Panc1 (cell line): ENCODE measurements at regions not wholly inside any gene's neighbourhood (a gene's known extent, or its start where the extent isn't known, plus 50 kb on each side); places are given as distances from the start of the nearest gene placed in this dataset.

Source experiments
- ATAC-seq: fragments of 200-7000 bp; cut with Tn5 transposase; 2 replicates; pipeline ENCODE4 v1.9.1; 2020; ENCODE audit warnings: mild to moderate bottlenecking, moderate library complexity
- BruUV-seq: library from RNA; stranded (reverse); fragments of 400-500 nt; replicated peaks from 2 replicates; lab custom pipeline; 2021; lab: Mats Ljungman, UMichigan
- CTCF ChIA-PET: fragments of 300-600 bp; sonication (Branson Sonifier 250); formaldehyde crosslinking; loops from one replicate; lab custom pipeline; 2022; ENCODE audit warnings: antibody characterized with exemption; lab: Charles Lee
- POLR2A ChIA-PET: fragments of 300-600 bp; sonication (Branson Sonifier 250); formaldehyde crosslinking; loops from one replicate; lab custom pipeline; 2022; ENCODE audit warnings: antibody characterized with exemption; lab: Charles Lee
- DNase-seq: peaks from one replicate; pipeline ENCODE4 v3.0.0-alpha.2; 2010; ENCODE audit warnings: low read depth, low spot score
- H3K27ac ChIP-seq: 2 replicates; pipeline ENCODE4 v1.5.1; 2011; ENCODE audit warnings: mild to moderate bottlenecking, low read length, inconsistent platforms
- H3K27me3 ChIP-seq: fragments of 200-500 bp; sonication (Bioruptor generic); 2 replicates; pipeline ENCODE4 v1.6.0; 2014; ENCODE audit warnings: low read length, inconsistent platforms; ENCODE audit not compliant: control insufficient read depth, insufficient read depth
- H3K36me3 ChIP-seq: fragments of 200-500 bp; sonication (Bioruptor generic); 2 replicates; pipeline ENCODE4 v1.5.1; 2014; ENCODE audit warnings: inconsistent platforms, mild to moderate bottlenecking, low read length, moderate library complexity; ENCODE audit not compliant: control insufficient read depth, insufficient read depth
- H3K4me1 ChIP-seq: 2 replicates; pipeline ENCODE4 v1.5.1; 2011; ENCODE audit warnings: inconsistent platforms, mild to moderate bottlenecking, low read length, moderate library complexity; ENCODE audit not compliant: control insufficient read depth, insufficient read depth
- H3K4me3 ChIP-seq, 2 experiments: 2 replicates each; pipeline ENCODE4 v1.5.1; 2011 to 2012; ENCODE audit warnings: low read depth in 2 of 2, low read length in 2 of 2, mild to moderate bottlenecking in 2 of 2, inconsistent platforms in 1 of 2, moderate library complexity in 1 of 2
- H3K9me3 ChIP-seq: fragments of 200-500 bp; sonication (Bioruptor generic); 2 replicates; pipeline ENCODE4 v1.5.1; 2014; ENCODE audit warnings: low read depth, mild to moderate bottlenecking, inconsistent platforms, low read length, moderate library complexity; ENCODE audit not compliant: control insufficient read depth, insufficient read depth
- CTCF ChIP-seq: fragments of 450-650 bp; IDR thresholded peaks from 2 replicates; pipeline ENCODE4 v1.5.1; 2017; ENCODE audit warnings: mild to moderate bottlenecking
- POLR2AphosphoS5 ChIP-seq: IDR thresholded peaks from 2 replicates; pipeline ENCODE4 v1.6.1; 2012; ENCODE audit warnings: mild to moderate bottlenecking, low read depth, low read length, moderate library complexity
- SIN3A ChIP-seq: IDR thresholded peaks from 2 replicates; pipeline ENCODE4 v1.6.1; 2012; ENCODE audit warnings: low read depth, mild to moderate bottlenecking, low read length, moderate library complexity, borderline replicate concordance; ENCODE audit not compliant: insufficient read depth
- TCF7L2 ChIP-seq: IDR thresholded peaks from 2 replicates; pipeline ENCODE4 v1.6.1; 2011; ENCODE audit warnings: mild to moderate bottlenecking, low read depth, low read length, inconsistent platforms
- in situ Hi-C: cut with HindIII; loops from 2 replicates; pipeline ENCODE4 v1.10.0; 2016; ENCODE audit warnings: low sequenced_read_pairs, low pct_unique_long_range_greater_than_20kb
- intact Hi-C: fragments of 100-400 bp; cut with micrococcal nuclease; formaldehyde crosslinking; loops from one replicate; pipeline ENCODE4 v1.10.0; 2022; ENCODE audit not compliant: unreplicated experiment
- TF ChIP-seq, protein P1 (sequence below), 2 experiments: IDR thresholded peaks; 2 replicates each; pipeline ENCODE4 v1.6.1; 2011 to 2012; ENCODE audit warnings: low read depth in 2 of 2, control low read depth in 1 of 2, low read length in 1 of 2, mild to moderate bottlenecking in 1 of 2, moderate library complexity in 1 of 2; ENCODE audit not compliant: insufficient read depth in 1 of 2

DNA sequence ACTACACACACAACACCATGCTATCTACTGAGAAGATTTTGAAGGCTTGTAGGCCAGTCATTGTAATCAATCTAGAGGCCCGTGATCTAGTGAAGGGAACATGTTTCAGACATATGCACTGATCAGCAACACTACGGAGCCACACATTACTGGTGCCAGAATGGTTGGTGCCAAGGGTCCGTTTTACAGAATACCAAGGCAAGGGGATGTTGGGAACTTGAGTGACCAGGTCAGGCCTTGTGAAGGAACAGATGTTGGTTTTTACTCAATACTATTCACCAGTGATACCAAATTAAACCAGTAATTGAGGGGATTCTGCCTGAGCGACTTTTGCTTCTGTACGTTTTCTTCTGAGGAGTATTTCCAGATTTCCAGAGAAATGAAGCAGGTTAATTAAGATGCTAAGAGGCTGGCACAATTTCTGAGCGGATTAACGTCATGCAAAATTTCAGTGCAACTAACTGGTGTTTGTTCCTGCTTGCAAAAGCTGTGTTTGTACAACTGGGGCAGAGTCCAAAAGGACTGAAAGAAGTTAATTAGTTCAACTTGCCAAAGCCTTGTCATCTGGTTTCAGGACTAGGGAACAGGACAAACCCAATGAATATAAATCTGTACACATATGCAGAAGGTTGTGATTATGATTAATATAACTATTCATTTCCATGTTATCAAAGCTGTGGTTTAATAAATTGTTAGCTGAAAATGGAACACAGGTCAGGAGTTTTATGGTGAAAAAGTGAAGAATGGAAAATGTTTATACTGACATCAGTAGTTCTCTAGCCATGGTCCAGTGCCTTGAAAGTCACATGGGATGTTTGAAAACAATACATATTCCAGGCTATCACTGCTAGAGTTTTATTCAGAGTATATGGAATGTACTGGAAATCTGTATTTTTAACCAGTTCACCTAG lies 432.1 kb upstream of the DCC start:
- Histone ChIP-seq H3K27ac (no peak overlapping the region), H3K27me3 (no peaks in the 10 kb centered on the region), H3K4me1 (no peaks in the 10 kb centered on the region), H3K36me3 (no peaks in the 10 kb centered on the region), H3K9me3 (no peaks in the 10 kb centered on the region), H3K4me3 (no peak overlapping the region)
- ATAC-seq (no peak), DNase-seq (no peak)
- ChIA-PET CTCF (no interaction called here), POLR2A (no interaction called here)
- no TSS peak for BruUV-seq
- intact Hi-C loops: no loop called here
- TF ChIP-seq CTCF (no peak), SIN3A (no peak), TCF7L2 (no peak), POLR2AphosphoS5 (no peak)
- TF ChIP-seq, protein P1, sequence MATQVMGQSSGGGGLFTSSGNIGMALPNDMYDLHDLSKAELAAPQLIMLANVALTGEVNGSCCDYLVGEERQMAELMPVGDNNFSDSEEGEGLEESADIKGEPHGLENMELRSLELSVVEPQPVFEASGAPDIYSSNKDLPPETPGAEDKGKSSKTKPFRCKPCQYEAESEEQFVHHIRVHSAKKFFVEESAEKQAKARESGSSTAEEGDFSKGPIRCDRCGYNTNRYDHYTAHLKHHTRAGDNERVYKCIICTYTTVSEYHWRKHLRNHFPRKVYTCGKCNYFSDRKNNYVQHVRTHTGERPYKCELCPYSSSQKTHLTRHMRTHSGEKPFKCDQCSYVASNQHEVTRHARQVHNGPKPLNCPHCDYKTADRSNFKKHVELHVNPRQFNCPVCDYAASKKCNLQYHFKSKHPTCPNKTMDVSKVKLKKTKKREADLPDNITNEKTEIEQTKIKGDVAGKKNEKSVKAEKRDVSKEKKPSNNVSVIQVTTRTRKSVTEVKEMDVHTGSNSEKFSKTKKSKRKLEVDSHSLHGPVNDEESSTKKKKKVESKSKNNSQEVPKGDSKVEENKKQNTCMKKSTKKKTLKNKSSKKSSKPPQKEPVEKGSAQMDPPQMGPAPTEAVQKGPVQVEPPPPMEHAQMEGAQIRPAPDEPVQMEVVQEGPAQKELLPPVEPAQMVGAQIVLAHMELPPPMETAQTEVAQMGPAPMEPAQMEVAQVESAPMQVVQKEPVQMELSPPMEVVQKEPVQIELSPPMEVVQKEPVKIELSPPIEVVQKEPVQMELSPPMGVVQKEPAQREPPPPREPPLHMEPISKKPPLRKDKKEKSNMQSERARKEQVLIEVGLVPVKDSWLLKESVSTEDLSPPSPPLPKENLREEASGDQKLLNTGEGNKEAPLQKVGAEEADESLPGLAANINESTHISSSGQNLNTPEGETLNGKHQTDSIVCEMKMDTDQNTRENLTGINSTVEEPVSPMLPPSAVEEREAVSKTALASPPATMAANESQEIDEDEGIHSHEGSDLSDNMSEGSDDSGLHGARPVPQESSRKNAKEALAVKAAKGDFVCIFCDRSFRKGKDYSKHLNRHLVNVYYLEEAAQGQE (IDR thresholded peaks at IDR 0.05; ENCODE audit: insufficient read depth in 1 of 2, low read depth in 2 of 2, low read length in 1 of 2): no peak
- in situ Hi-C loops: no loop called here

DNA sequence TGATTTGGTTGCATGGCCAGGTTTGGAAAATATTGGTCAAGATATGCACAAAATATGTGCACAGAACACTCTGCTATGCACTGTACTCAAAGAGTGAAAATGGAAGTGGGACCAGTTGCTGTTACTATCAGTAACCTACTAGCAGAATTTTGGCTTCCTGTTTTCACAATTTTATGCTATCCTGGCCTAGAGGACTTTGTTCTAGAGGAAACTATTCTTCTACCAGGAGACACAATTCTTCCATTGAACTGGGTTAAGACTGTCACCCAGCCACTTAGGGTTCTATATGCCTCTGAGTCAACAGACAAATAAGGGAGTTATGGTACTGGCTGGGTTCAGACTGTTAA lies 431.4 kb upstream of the DCC start:
- Histone ChIP-seq H3K4me3 (no peak overlapping the region), H3K9me3 (no peaks in the 10 kb centered on the region), H3K27me3 (no peaks in the 10 kb centered on the region), H3K4me1 (no peaks in the 10 kb centered on the region), H3K27ac (no peak overlapping the region), H3K36me3 (no peaks in the 10 kb centered on the region)
- ATAC-seq: no peak
- no peak for TF ChIP-seq SIN3A
- TF ChIP-seq, protein P1 (IDR thresholded peaks at IDR 0.05; ENCODE audit: insufficient read depth in 1 of 2, low read depth in 2 of 2, low read length in 1 of 2): no peak
- no peak for TF ChIP-seq TCF7L2
- TF ChIP-seq CTCF: no peak
- TF ChIP-seq POLR2AphosphoS5: no peak
- no peak for DNase-seq
- BruUV-seq: no TSS peak
- CTCF ChIA-PET: no interaction called here
- in situ Hi-C loops (no loop called here), intact Hi-C loops (no loop called here)
- POLR2A ChIA-PET: no interaction called here
